ENCODE measurements at regions not wholly inside any gene's neighbourhood (a gene's known extent, or its start where the extent isn't known, plus 50 kb on each side); places are given as distances from the start of the nearest gene placed in this dataset.

DNA sequence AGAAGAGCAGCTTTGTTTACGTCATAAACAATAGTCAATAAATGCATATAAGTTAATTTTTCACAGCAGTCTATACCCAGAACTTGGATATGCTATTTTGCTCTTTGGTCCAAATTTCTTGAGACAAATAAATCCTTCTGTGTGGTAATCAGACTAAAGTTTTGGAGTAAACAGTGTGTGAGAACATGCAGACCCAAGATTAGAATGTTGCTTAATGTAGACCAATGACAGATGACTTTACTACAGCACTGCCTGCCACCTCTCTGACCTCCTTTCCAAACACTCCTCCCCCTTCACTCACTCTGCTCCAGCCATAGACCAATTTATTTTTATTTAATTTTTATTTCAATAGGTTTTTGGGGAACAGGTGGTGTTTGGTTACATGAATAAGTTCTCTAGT, 115.3 kb upstream of the TANK start:
- TF ChIP-seq CTCF (IDR thresholded peaks at IDR 0.05; ENCODE audit: insufficient read depth, low read length, poor library complexity, severe bottlenecking): no peak
- Histone ChIP-seq H3K4me3 (replicated peaks; ENCODE audit: low read depth, low read length) (no peak overlapping the region), H3K36me3 (ENCODE audit: control insufficient read depth, insufficient read depth, low read length) (no peaks in the 10 kb centered on the region), H3K27me3 (replicated peaks; ENCODE audit: control insufficient read depth, insufficient read depth, low read length) (no peaks in the 10 kb centered on the region)
- no peak for DNase-seq (ENCODE audit: extremely low read depth, insufficient read length)

DNA sequence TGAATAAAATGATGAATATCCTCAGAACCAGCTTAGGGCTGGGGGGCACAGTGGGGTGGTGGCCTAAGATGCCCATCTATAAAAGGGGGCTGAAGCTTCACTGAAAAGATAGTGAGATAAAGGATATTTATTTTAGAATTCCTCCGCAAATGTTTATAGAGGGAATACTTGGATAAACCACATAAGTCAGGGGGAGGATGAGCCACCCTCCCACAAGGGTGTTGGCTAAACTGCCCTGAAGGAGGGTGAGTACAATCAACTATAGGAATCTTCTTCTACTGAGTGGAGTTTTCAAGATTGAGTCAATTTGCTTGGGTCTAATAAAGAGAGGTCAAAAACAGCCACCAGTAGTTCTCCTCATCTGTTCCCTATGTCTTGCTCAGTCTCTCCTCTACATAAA, 114.5 kb upstream of the TANK start:
- Histone ChIP-seq H3K27me3 (replicated peaks; ENCODE audit: control insufficient read depth, insufficient read depth, low read length) (no peaks in the 10 kb centered on the region), H3K36me3 (ENCODE audit: control insufficient read depth, insufficient read depth, low read length) (no peaks in the 10 kb centered on the region), H3K4me3 (replicated peaks; ENCODE audit: low read depth, low read length) (no peak overlapping the region)
- no peak for TF ChIP-seq CTCF (IDR thresholded peaks at IDR 0.05; ENCODE audit: insufficient read depth, low read length, poor library complexity, severe bottlenecking)
- no peak for DNase-seq (ENCODE audit: extremely low read depth, insufficient read length)

DNA sequence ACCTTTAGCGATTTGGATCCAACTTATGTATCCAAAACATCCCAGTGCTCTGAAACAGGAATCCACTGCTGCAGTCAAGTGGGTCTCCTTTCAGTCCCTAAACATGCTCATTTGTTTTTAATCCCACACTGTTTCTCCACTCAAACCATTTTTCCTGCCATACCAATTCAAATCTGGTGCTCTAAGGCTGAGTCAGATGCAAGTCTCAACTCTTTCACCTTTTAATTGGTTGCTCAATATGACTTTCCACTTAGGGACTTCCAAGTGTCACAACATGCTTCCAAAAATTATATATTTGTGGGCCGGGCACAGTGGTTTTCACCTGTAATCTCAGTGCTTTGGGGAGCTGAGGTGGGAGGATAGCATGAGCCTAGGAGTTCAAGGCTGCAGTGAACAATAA, 113.4 kb upstream of the TANK start:
- no peaks in the 10 kb centered on the region for H3K36me3 ChIP-seq (ENCODE audit: control insufficient read depth, insufficient read depth, low read length)
- H3K27me3 ChIP-seq (replicated peaks; ENCODE audit: control insufficient read depth, insufficient read depth, low read length): no peaks in the 10 kb centered on the region
- no peak for DNase-seq (ENCODE audit: extremely low read depth, insufficient read length)
- no peak overlapping the region for H3K4me3 ChIP-seq (replicated peaks; ENCODE audit: low read depth, low read length)
- no peak for TF ChIP-seq CTCF (IDR thresholded peaks at IDR 0.05; ENCODE audit: insufficient read depth, low read length, poor library complexity, severe bottlenecking)

- DNase-seq (ENCODE audit: extremely low read depth, insufficient read length): no peak
- H3K27me3 ChIP-seq (replicated peaks; ENCODE audit: control insufficient read depth, insufficient read depth, low read length): no peaks in the 10 kb centered on the region
- no peaks in the 10 kb centered on the region for H3K36me3 ChIP-seq (ENCODE audit: control insufficient read depth, insufficient read depth, low read length)
- no peak overlapping the region for H3K4me3 ChIP-seq (replicated peaks; ENCODE audit: low read depth, low read length)
- TF ChIP-seq CTCF (IDR thresholded peaks at IDR 0.05; ENCODE audit: insufficient read depth, low read length, poor library complexity, severe bottlenecking): no peak
These were observed 111.9 kb upstream of the TANK start for GRCh38 chr2:161048317-161048716.

DNA sequence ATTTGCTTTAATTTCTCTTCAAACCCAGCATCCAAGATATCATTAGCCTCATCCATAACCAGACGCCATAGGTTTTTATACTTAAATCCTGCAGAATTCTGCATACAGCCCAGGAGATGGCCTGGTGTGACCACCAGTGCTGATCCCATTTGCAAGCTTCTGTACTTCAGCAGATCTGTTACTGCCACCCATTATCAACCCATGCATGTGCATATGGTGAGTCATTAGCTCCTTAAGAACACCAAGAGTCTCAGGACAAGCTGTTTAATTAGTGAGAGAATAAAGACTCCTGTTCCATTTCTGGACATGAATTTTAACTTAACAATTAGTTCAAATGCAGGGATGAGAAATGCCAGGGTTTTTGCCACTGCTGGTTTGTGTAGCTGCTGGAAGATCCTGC, 110.7 kb upstream of the TANK start:
- H3K27me3 ChIP-seq (replicated peaks; ENCODE audit: control insufficient read depth, insufficient read depth, low read length): no peaks in the 10 kb centered on the region
- TF ChIP-seq CTCF (IDR thresholded peaks at IDR 0.05; ENCODE audit: insufficient read depth, low read length, poor library complexity, severe bottlenecking): no peak
- no peak for DNase-seq (ENCODE audit: extremely low read depth, insufficient read length)
- no peaks in the 10 kb centered on the region for H3K36me3 ChIP-seq (ENCODE audit: control insufficient read depth, insufficient read depth, low read length)
- H3K4me3 ChIP-seq (replicated peaks; ENCODE audit: low read depth, low read length): no peak overlapping the region

DNA sequence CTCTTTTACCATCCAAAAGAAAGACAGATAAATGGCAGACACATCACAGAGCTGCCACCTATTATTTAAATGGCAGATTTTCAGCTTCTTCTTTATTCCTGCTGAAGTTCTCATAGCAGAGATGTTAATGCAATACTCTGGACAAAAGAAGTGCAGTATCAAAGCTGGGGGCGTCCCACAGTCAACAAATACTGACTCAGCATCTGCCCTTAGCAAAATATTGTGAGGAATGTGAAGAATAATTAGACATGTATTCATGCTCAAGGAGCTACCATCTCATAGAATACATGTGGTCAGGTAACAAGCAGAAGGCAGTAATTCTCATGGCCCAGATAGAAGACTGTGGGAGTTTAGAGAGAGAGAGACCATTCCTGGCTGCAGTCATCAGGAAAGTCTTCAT, 108.0 kb upstream of the TANK start:
- Histone ChIP-seq H3K27me3 (replicated peaks; ENCODE audit: control insufficient read depth, insufficient read depth, low read length) (no peaks in the 10 kb centered on the region), H3K4me3 (replicated peaks; ENCODE audit: low read depth, low read length) (no peak overlapping the region), H3K36me3 (ENCODE audit: control insufficient read depth, insufficient read depth, low read length) (no peaks in the 10 kb centered on the region)
- no peak for DNase-seq (ENCODE audit: extremely low read depth, insufficient read length)
- TF ChIP-seq CTCF (IDR thresholded peaks at IDR 0.05; ENCODE audit: insufficient read depth, low read length, poor library complexity, severe bottlenecking): no peak
